ENCODE measurements at regions not wholly inside any gene's neighbourhood (a gene's known extent, or its start where the extent isn't known, plus 50 kb on each side); places are given as distances from the start of the nearest gene placed in this dataset.

DNA sequence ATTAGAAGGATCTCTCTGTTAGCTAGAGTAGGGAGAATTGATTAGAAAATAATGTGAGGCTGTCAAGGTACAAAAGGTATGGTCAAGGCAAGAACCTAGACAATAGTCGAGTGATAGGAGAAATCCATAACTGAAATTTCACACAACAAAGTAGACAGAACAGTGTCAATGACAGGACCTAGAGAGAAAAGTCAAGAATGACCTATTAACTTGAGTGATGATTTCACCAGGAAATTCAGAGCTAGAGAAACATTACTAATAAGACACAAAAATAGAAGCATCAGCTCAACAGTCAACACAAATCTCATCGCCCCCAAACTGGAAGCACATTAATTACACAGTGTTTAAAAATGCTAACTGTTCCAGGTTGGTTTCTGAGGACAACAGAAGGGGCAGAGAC is 532.4 kb downstream of the CDH10 start:
- TF ChIP-seq RAD21 (IDR thresholded peaks at IDR 0.05; ENCODE audit: insufficient read depth, low read depth, low read length) (no peak), BCL11A (IDR thresholded peaks at IDR 0.05; ENCODE audit: low read depth, low read length) (no peak), HDGF (IDR thresholded peaks at IDR 0.05) (no peak), STAT1 (conservative IDR thresholded peaks at IDR 0.05) (no peak), RFX5 (IDR thresholded peaks at IDR 0.05; ENCODE audit: low read depth, low read length) (no peak), IRF4 (IDR thresholded peaks at IDR 0.05; ENCODE audit: low read depth, low read length) (no peak), RBBP5 (conservative IDR thresholded peaks at IDR 0.05) (no peak), ATF2 (IDR thresholded peaks at IDR 0.05; ENCODE audit: low read length) (no peak), NFYB (IDR thresholded peaks at IDR 0.05; ENCODE audit: insufficient read depth, low read depth, low read length) (no peak)
- TF ChIP-seq, protein P1, sequence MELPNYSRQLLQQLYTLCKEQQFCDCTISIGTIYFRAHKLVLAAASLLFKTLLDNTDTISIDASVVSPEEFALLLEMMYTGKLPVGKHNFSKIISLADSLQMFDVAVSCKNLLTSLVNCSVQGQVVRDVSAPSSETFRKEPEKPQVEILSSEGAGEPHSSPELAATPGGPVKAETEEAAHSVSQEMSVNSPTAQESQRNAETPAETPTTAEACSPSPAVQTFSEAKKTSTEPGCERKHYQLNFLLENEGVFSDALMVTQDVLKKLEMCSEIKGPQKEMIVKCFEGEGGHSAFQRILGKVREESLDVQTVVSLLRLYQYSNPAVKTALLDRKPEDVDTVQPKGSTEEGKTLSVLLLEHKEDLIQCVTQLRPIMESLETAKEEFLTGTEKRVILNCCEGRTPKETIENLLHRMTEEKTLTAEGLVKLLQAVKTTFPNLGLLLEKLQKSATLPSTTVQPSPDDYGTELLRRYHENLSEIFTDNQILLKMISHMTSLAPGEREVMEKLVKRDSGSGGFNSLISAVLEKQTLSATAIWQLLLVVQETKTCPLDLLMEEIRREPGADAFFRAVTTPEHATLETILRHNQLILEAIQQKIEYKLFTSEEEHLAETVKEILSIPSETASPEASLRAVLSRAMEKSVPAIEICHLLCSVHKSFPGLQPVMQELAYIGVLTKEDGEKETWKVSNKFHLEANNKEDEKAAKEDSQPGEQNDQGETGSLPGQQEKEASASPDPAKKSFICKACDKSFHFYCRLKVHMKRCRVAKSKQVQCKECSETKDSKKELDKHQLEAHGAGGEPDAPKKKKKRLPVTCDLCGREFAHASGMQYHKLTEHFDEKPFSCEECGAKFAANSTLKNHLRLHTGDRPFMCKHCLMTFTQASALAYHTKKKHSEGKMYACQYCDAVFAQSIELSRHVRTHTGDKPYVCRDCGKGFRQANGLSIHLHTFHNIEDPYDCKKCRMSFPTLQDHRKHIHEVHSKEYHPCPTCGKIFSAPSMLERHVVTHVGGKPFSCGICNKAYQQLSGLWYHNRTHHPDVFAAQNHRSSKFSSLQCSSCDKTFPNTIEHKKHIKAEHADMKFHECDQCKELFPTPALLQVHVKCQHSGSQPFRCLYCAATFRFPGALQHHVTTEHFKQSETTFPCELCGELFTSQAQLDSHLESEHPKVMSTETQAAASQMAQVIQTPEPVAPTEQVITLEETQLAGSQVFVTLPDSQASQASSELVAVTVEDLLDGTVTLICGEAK (IDR thresholded peaks at IDR 0.05; ENCODE audit: borderline replicate concordance) = no peak

Data from GM12878 (cell line).